ENCODE measurements at regions not wholly inside any gene's neighbourhood (a gene's known extent, or its start where the extent isn't known, plus 50 kb on each side); places are given as distances from the start of the nearest gene placed in this dataset.
"Not testable (repeated sequence)": the region's sequence is repeated elsewhere in the genome, so short reads cannot be mapped to it uniquely, and the experiment has no call there.

GRCh38 chr3:25184641-25185250 is 243.3 kb upstream of the RARB start:
- DNase-seq (ENCODE audit: low read depth, low spot score): no peak
- in situ Hi-C loops (cut with HindIII; ENCODE audit: low pct_unique_long_range_greater_than_20kb, low sequenced_read_pairs): no loop called here

- in situ Hi-C loops (cut with HindIII; ENCODE audit: low pct_unique_long_range_greater_than_20kb, low sequenced_read_pairs): no loop called here
- DNase-seq (ENCODE audit: low read depth, low spot score): no peak
Measured at GRCh38 chr3:25191673-25192072, 236.4 kb upstream of the RARB start.

DNA sequence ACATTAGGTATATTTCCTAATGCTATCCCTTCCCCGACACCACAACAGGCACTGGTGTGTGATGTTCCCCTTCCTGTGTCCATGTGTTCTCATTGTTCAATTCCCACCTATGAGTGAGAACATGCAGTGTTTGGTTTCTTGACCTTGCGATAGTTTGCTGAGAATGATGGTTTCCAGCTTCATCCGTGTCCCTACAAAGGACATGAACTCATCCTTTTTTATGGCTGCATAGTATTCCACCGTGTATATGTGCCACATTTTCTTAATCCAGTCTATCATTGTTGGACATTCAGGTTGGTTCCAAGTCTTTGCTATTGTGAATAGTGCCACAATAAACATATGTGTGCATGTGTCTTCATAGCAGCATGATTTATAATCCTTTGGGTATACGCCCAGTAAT is 228.5 kb upstream of the RARB start:
- DNase-seq (ENCODE audit: low read depth, low spot score); in situ Hi-C loops (cut with HindIII; ENCODE audit: low pct_unique_long_range_greater_than_20kb, low sequenced_read_pairs): not testable (repeated sequence)

DNA sequence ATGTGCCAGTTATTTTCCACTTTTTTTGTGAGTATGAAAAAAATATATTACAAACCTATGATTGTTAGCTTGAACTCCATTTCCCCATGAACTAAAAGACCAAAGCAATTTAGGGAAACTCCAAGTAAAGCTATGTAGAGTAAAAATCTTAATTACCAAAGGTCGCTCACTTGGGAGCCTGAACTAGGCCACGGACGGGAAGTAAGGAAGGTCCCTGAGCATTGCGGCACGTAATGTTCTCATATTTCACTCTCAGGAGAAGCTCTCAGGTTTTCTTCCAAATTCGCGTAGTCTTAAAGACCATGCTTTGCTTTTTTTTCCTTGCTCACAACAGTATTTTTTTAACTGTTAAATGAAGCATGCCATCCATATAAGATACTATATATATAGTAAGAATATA is 215.3 kb upstream of the RARB start:
- in situ Hi-C loops (cut with HindIII; ENCODE audit: low pct_unique_long_range_greater_than_20kb, low sequenced_read_pairs): no loop called here
- no peak for DNase-seq (ENCODE audit: low read depth, low spot score)

GRCh38 chr3:25214034-25214433 is 214.0 kb upstream of the RARB start:
- DNase-seq (ENCODE audit: low read depth, low spot score): no peak
- in situ Hi-C loops (cut with HindIII; ENCODE audit: low pct_unique_long_range_greater_than_20kb, low sequenced_read_pairs): no loop called here

- in situ Hi-C loops (cut with HindIII; ENCODE audit: low pct_unique_long_range_greater_than_20kb, low sequenced_read_pairs): no loop called here
- DNase-seq (ENCODE audit: low read depth, low spot score): no peak
Measured at GRCh38 chr3:25218362-25218761, 209.7 kb upstream of the RARB start.

- in situ Hi-C loops (cut with HindIII; ENCODE audit: low pct_unique_long_range_greater_than_20kb, low sequenced_read_pairs): no loop called here
- no peak for DNase-seq (ENCODE audit: low read depth, low spot score)
Measured at GRCh38 chr3:25226747-25227146, 201.3 kb upstream of the RARB start.

DNA sequence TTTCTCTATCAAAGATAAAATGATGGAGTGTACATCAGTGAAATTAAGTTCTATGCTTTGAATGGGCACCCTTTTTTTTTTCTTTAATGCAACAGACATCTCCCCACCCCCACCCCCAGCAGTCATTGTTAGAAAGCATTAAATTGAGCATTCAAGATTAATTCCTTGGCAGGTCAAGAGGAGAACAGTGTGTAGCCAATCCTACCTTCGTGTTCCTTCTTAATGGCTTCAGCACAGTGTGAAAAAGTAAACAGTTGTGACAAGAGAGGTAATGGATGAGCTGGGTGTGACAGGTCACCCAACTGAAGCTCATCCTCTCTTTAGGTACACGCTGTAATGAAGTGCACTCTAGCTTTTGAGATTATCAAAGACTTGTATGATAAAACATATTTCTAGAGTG is 198.5 kb upstream of the RARB start:
- no peak for DNase-seq (ENCODE audit: low read depth, low spot score)
- in situ Hi-C loops (cut with HindIII; ENCODE audit: low pct_unique_long_range_greater_than_20kb, low sequenced_read_pairs): no loop called here

- DNase-seq (ENCODE audit: low read depth, low spot score): no peak
- in situ Hi-C loops (cut with HindIII; ENCODE audit: low pct_unique_long_range_greater_than_20kb, low sequenced_read_pairs): no loop called here
Measured at GRCh38 chr3:25235031-25235430, 193.0 kb upstream of the RARB start.

GRCh38 chr3:25235466-25235865 is 192.6 kb upstream of the RARB start:
- no peak for DNase-seq (ENCODE audit: low read depth, low spot score)

GRCh38 chr3:25237602-25238001 is 190.5 kb upstream of the RARB start:
- DNase-seq (ENCODE audit: low read depth, low spot score): no peak
- in situ Hi-C loops (cut with HindIII; ENCODE audit: low pct_unique_long_range_greater_than_20kb, low sequenced_read_pairs): no loop called here

More at GRCh38 chr3:25235466-25235865, 192.6 kb upstream of the RARB start:
- in situ Hi-C loops (cut with HindIII; ENCODE audit: low pct_unique_long_range_greater_than_20kb, low sequenced_read_pairs): no loop called here

GRCh38 chr3:25239042-25239441 is 189.0 kb upstream of the RARB start:
- in situ Hi-C loops (cut with HindIII; ENCODE audit: low pct_unique_long_range_greater_than_20kb, low sequenced_read_pairs): no loop called here
- DNase-seq (ENCODE audit: low read depth, low spot score): no peak

DNA sequence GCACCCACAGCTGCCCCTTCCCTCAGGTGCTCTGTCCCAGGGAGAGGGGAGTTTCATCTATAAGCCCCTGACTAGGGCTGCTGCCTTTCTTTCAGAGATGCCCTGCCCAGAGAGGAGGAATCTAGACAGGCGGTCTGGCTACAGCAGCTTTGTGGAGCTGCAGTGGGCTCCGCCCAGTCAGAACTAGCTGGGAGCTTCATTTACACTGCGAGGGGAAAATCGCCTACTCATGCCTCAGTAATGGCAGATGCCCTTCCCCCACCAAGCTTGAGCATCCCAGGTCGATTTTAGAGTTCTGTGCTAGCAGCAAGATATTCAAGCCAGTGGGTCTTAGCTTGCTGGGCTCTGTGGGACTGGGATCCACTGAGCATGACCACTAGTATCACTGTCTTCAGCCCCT is 181.2 kb upstream of the RARB start:
- in situ Hi-C loops (cut with HindIII; ENCODE audit: low pct_unique_long_range_greater_than_20kb, low sequenced_read_pairs): no loop called here
- no peak for DNase-seq (ENCODE audit: low read depth, low spot score)

- no peak for DNase-seq (ENCODE audit: low read depth, low spot score)
- in situ Hi-C loops (cut with HindIII; ENCODE audit: low pct_unique_long_range_greater_than_20kb, low sequenced_read_pairs): no loop called here
Measured at GRCh38 chr3:25252291-25252690, 175.8 kb upstream of the RARB start.

GRCh38 chr3:25257026-25257425 is 171.0 kb upstream of the RARB start:
- in situ Hi-C loops (cut with HindIII; ENCODE audit: low pct_unique_long_range_greater_than_20kb, low sequenced_read_pairs): no loop called here
- DNase-seq (ENCODE audit: low read depth, low spot score): no peak

DNA sequence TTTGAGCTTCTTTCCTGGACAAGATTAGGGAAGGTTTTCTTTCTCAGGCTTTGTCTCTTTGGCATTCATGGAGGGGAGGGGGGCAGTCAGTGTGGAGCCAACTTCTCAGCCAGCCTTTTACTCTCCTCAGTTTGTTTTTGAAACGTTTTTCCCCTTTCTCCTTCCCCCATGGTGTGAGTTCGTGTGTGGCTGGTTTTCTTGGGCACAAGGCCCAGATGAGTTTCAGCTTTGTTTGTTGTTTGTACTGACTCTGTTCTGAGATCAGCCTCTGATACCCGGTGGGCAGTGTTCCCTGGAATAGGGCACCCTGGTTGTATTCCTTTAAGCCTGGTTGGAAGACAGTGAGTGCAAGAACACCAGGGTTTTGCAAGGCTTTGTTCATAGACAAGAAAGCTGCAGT is 168.2 kb upstream of the RARB start:
- DNase-seq (ENCODE audit: low read depth, low spot score): no peak

DNA sequence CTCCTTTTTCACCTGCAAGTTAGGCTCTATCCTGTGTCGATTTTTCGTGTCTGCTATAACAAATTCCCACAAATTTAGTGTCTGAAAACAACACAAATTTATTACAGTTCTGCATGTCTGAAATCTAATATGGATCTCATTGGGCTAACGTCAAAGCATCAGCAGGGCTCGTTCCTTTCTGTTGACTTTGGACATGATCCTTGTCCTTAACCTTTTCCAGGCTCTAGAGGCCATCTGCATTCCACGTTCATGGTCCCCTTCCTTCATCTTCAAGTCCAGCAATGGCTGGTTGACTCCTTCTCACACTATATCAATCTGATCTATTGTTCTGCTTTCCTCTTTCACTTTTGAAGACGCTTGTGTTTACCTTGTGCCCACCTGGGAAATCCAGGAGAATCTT is 165.7 kb upstream of the RARB start:
- DNase-seq (ENCODE audit: low read depth, low spot score): no peak
- in situ Hi-C loops (cut with HindIII; ENCODE audit: low pct_unique_long_range_greater_than_20kb, low sequenced_read_pairs): no loop called here

More for the DNA sequence above, 168.2 kb upstream of the RARB start:
- in situ Hi-C loops (cut with HindIII; ENCODE audit: low pct_unique_long_range_greater_than_20kb, low sequenced_read_pairs): no loop called here

- in situ Hi-C loops (cut with HindIII; ENCODE audit: low pct_unique_long_range_greater_than_20kb, low sequenced_read_pairs): no loop called here
- no peak for DNase-seq (ENCODE audit: low read depth, low spot score)
Measured at GRCh38 chr3:25265284-25265683, 162.8 kb upstream of the RARB start.

DNA sequence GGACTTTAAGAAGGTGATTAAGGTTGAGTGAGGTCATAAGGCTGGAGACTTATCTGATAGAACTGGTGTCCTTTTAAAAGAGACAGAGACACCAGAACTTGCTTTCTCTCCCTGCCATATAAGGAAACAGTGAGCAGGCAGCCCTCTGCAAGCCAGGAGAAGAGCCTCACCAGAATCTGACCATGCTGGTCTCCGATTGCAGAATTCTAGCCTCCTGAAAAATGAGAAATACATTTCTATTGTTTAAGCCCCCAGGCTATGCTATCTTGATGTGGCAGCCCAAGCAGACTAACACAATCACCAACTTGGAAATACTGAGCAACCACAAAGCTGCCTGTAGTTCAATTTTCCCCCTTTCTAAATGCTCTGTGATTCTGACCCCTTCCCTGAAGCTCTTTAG is 161.4 kb upstream of the RARB start:
- DNase-seq (ENCODE audit: low read depth, low spot score): no peak
- in situ Hi-C loops (cut with HindIII; ENCODE audit: low pct_unique_long_range_greater_than_20kb, low sequenced_read_pairs): no loop called here

DNA sequence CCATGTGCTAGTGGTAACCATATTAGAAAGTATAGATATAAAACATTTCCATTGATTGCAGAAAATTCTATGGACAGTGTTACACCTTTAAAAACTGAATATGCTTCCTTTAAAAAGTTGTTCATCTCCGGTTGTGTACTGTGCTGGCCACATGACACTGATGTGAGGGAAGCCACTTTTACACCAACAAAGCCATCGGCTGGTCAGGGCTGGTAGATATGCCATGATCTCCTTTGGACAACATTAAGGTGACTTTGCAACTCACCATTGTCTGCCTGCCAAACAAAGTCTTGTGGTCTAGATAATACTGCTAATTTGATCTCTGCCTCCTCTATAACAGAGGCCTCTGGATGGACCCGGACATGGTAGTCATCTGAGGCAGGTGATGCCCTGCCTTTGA is 156.0 kb upstream of the RARB start:
- in situ Hi-C loops (cut with HindIII; ENCODE audit: low pct_unique_long_range_greater_than_20kb, low sequenced_read_pairs): no loop called here
- no peak for DNase-seq (ENCODE audit: low read depth, low spot score)

Measured in SK-MEL-5 (cell line).